K562 (cell line): ENCODE measurements at regions not wholly inside any gene's neighbourhood (a gene's known extent, or its start where the extent isn't known, plus 50 kb on each side); places are given as distances from the start of the nearest gene placed in this dataset.

Source experiments
- ATAC-seq: fragments of 200-7000 bp; cut with Tn5 transposase; 3 replicates; pipeline ENCODE4 v1.9.1; 2020; ENCODE audit warnings: moderate library complexity
- BruUV-seq: library from RNA; stranded (reverse); fragments of 400-500 nt; replicated peaks from 2 replicates; lab custom pipeline; 2021; lab: Mats Ljungman, UMichigan
- CTCF ChIA-PET: fragments of 300-600 bp; formaldehyde crosslinking; extraction: SDS; loops from one replicate; lab custom pipeline; 2021; ENCODE audit warnings: low intra/inter-chr PET ratio; lab: Yijun Ruan, JAX
- POLR2A ChIA-PET: fragments of 300-600, 350-650 bp; sonication (Branson Sonifier 250); formaldehyde crosslinking; extraction: SDS; loops from one replicate; lab custom pipeline; 2021; ENCODE audit warnings: antibody characterized with exemption, inconsistent platforms; lab: Yijun Ruan, JAX
- DNase-seq, 4 experiments: peaks; one replicate each; pipeline versions ENCODE4 v3.0.0 to v3.0.0-alpha.2; 2011 to 2018; ENCODE audit warnings: low spot score in 3 of 4, mixed read lengths in 3 of 4; ENCODE audit errors: extremely low read depth in 1 of 4
- FAIRE-seq: peaks from 2 replicates; lab custom pipeline; 2011; peaks lifted over from hg19 to GRCh38; lab: Jason Lieb, UNC
- H2AFZ ChIP-seq: 2 replicates; pipeline ENCODE4 v1.6.0; 2011; ENCODE audit warnings: low read depth, low read length, control low read depth, inconsistent platforms
- H3K27ac ChIP-seq: fragments of 200-600 bp; 3 replicates; pipeline ENCODE4 v1.8.0; 2011; ENCODE audit warnings: low read depth, mild to moderate bottlenecking, control low read depth, inconsistent platforms, low read length, moderate library complexity, mixed read lengths; ENCODE audit errors: extremely low read depth
- H3K27me3 ChIP-seq, 2 experiments: fragments of 300-600 bp in 1 of 2; 2 replicates in 1 of 2; 3 replicates in 1 of 2; pipeline versions ENCODE4 v1.6.0 to v1.8.0; 2011; ENCODE audit warnings: inconsistent platforms in 2 of 2, low read length in 2 of 2, mild to moderate bottlenecking in 1 of 2, mixed read lengths in 1 of 2, moderate library complexity in 1 of 2; ENCODE audit not compliant: control insufficient read depth in 2 of 2, insufficient read depth in 2 of 2
- H3K36me3 ChIP-seq: fragments of 300-600 bp; 3 replicates; pipeline ENCODE4 v1.8.0; 2011; ENCODE audit warnings: mild to moderate bottlenecking, low read length, inconsistent platforms; ENCODE audit not compliant: control insufficient read depth, insufficient read depth
- H3K4me1 ChIP-seq, 2 experiments: fragments of 200-600 bp in 1 of 2; replicated peaks in 1 of 2; 2 replicates in 1 of 2; 3 replicates in 1 of 2; pipeline versions ENCODE4 v1.5.1 to v1.8.0; 2011; ENCODE audit warnings: inconsistent platforms in 2 of 2, low read length in 2 of 2, mild to moderate bottlenecking in 1 of 2, mixed read lengths in 1 of 2, moderate library complexity in 1 of 2; ENCODE audit not compliant: control insufficient read depth in 2 of 2, insufficient read depth in 2 of 2
- H3K4me2 ChIP-seq: 2 replicates; pipeline ENCODE4 v1.6.1; 2011; ENCODE audit warnings: low read length, control low read depth, inconsistent platforms, mixed read lengths; ENCODE audit not compliant: insufficient read depth
- H3K4me3 ChIP-seq: fragments of 200-600 bp; sonication (generic), shearing (Covaris generic); 2 replicates; pipeline ENCODE4 v1.5.1; 2016; ENCODE audit warnings: control low read depth, inconsistent platforms
- H3K79me2 ChIP-seq: fragments of 200-600 bp; 3 replicates; pipeline ENCODE4 v1.8.0; 2011; ENCODE audit warnings: low read length, inconsistent platforms; ENCODE audit not compliant: control insufficient read depth, insufficient read depth
- H3K9ac ChIP-seq, 2 experiments: 2 replicates each; pipeline versions ENCODE4 v1.6.0 to v1.6.1; 2011; ENCODE audit warnings: low read depth in 2 of 2, low read length in 2 of 2, control low read depth in 1 of 2, inconsistent platforms in 1 of 2, mild to moderate bottlenecking in 1 of 2, mixed read lengths in 1 of 2; ENCODE audit not compliant: insufficient read depth in 1 of 2
- H3K9me1 ChIP-seq: one replicate; pipeline ENCODE4 v1.6.0; 2011; ENCODE audit warnings: inconsistent platforms, mild to moderate bottlenecking, low read length, moderate library complexity; ENCODE audit not compliant: control insufficient read depth, insufficient read depth
- H3K9me3 ChIP-seq: replicated peaks from 2 replicates; pipeline ENCODE4 v1.5.1; 2011; ENCODE audit warnings: low read depth, low read length, inconsistent platforms; ENCODE audit not compliant: control insufficient read depth, insufficient read depth
- H4K20me1 ChIP-seq: replicated peaks from 2 replicates; pipeline ENCODE4 v1.6.1; 2011; ENCODE audit warnings: low read length, inconsistent platforms, mixed read lengths; ENCODE audit not compliant: control insufficient read depth, insufficient read depth
- ATF1 ChIP-seq, 2 experiments: fragments of 450-650 bp in 1 of 2; IDR thresholded peaks; 2 replicates each; pipeline ENCODE4 v1.6.1; 2016; ENCODE audit warnings: missing compliant biosample characterization in 1 of 2, missing genetic modification characterization in 1 of 2
- BDP1 ChIP-seq: IDR thresholded peaks from 3 replicates; pipeline ENCODE4 v1.6.1; 2011; ENCODE audit not compliant: insufficient read length, insufficient read depth
- HDAC2 ChIP-seq: fragments of 450-650 bp; IDR thresholded peaks from 2 replicates; pipeline ENCODE4 v1.6.1; 2016; ENCODE audit warnings: mild to moderate bottlenecking
- HOMEZ ChIP-seq: fragments of 250-450 bp; sonication (Bioruptor Pico); IDR thresholded peaks from 2 replicates; pipeline ENCODE4 v1.4.0; 2020; ENCODE audit warnings: mild to moderate bottlenecking, moderate library complexity
- MTA1 ChIP-seq: fragments of 450-650 bp; IDR thresholded peaks from 2 replicates; pipeline ENCODE4 v1.6.1; 2017; ENCODE audit warnings: borderline replicate concordance
- POU5F1 ChIP-seq: fragments of 150-350 bp; IDR thresholded peaks from 2 replicates; pipeline ENCODE4 v1.6.1; 2014; ENCODE audit warnings: borderline replicate concordance, low read length, low read depth, mild to moderate bottlenecking; ENCODE audit not compliant: partially characterized antibody
- PRDM10 ChIP-seq: fragments of 450-650 bp; IDR thresholded peaks from 2 replicates; pipeline ENCODE4 v1.6.1; 2018; ENCODE audit not compliant: partially characterized antibody
- RAD21 ChIP-seq, 2 experiments: fragments of 250-450 bp in 1 of 2; fragments of 450-650 bp in 1 of 2; sonication (Bioruptor Pico) in 1 of 2; formaldehyde crosslinking in 1 of 2; IDR thresholded peaks in 1 of 2; conservative IDR thresholded peaks in 1 of 2; 2 replicates each; pipeline versions ENCODE4 v1.4.0 to v1.8.0; 2020 to 2022; ENCODE audit warnings: mild to moderate bottlenecking in 2 of 2, moderate library complexity in 1 of 2
- RAD51 ChIP-seq: fragments of 450-650 bp; IDR thresholded peaks from 2 replicates; pipeline ENCODE4 v1.7.1; 2016; ENCODE audit warnings: low read depth, mild to moderate bottlenecking, borderline replicate concordance
- STAT5B ChIP-seq: fragments of 250-450 bp; sonication (Bioruptor Pico); IDR thresholded peaks from 2 replicates; pipeline ENCODE4 v1.8.0; 2021; ENCODE audit warnings: mild to moderate bottlenecking, inconsistent platforms
- TAF1 ChIP-seq: IDR thresholded peaks from 2 replicates; pipeline ENCODE4 v1.6.1; 2011; ENCODE audit warnings: mild to moderate bottlenecking, low read length, moderate library complexity; ENCODE audit not compliant: insufficient read depth, control insufficient read depth, severe bottlenecking; ENCODE audit errors: extremely low read depth
- TCF3 ChIP-seq: sonication (generic); formaldehyde crosslinking; IDR thresholded peaks from 2 replicates; pipeline ENCODE4 v1.4.0; 2020; ENCODE audit warnings: mild to moderate bottlenecking, missing genetic modification reagents
- U2AF1 ChIP-seq: fragments of 200-400 bp; formaldehyde crosslinking; optimal IDR thresholded peaks from 2 replicates; pipeline ENCODE3; 2017; ENCODE audit warnings: mild to moderate bottlenecking, low read depth, low read length, moderate library complexity
- ZFP1 ChIP-seq: fragments of 450-650 bp; formaldehyde crosslinking; IDR thresholded peaks from 2 replicates; pipeline ENCODE4 v1.4.0; 2020; ENCODE audit warnings: mild to moderate bottlenecking, mixed read lengths
- ZFP36 ChIP-seq: fragments of 150-350 bp; IDR thresholded peaks from 2 replicates; pipeline ENCODE4 v1.6.1; 2018; ENCODE audit warnings: low read length, low read depth; ENCODE audit not compliant: partially characterized antibody
- ZNF280B ChIP-seq: fragments of 250-450 bp; sonication (Bioruptor Pico); IDR thresholded peaks from 2 replicates; pipeline ENCODE4 v1.5.1; 2021; ENCODE audit warnings: mild to moderate bottlenecking
- WGBS: fragments of 100-300 bp; shearing (Covaris generic); methylation state at CpG from one replicate; pipeline ENCODE4 v1.1.6; 2016; ENCODE audit warnings: low coverage, mixed read lengths; ENCODE audit not compliant: insufficient coverage; ENCODE audit errors: missing lambda C conversion rate; 5-methylcytosine and 5-hydroxymethylcytosine counted together
- in situ Hi-C: fragments of 300-500 bp; cut with MboI; formaldehyde crosslinking; loops from 4 replicates; pipeline ENCODE4 v1.15.0; 2018; ENCODE audit warnings: inconsistent platforms, mixed read lengths
- intact Hi-C: fragments of 100-400 bp; cut with micrococcal nuclease; formaldehyde crosslinking; loops from 2 replicates; pipeline ENCODE4 v1.14.2; 2022

GRCh38 chr7:8973601-8974000 lies 540.2 kb downstream of the NXPH1 start:
- intact Hi-C loops, result no loop called here
- FAIRE-seq (no peak), DNase-seq (no peak), ATAC-seq (no peak)
- H3K79me2 ChIP-seq, result no peaks in the 10 kb centered on the region
- no peak overlapping the region for H3K9ac ChIP-seq
- H3K4me3 ChIP-seq, result no peak overlapping the region
- H3K27me3 ChIP-seq, result no peaks in the 10 kb centered on the region
- ChIA-PET POLR2A (no interaction called here), CTCF (no interaction called here)
- H3K27ac ChIP-seq, result no peak overlapping the region
- no TSS peak for BruUV-seq
- WGBS, result 0% methylated on average over 3 of the region's 3 CpGs
- no peaks in the 10 kb centered on the region for H3K36me3 ChIP-seq
- H4K20me1 ChIP-seq, result no peaks in the 10 kb centered on the region
- no peaks in the 10 kb centered on the region for H3K9me3 ChIP-seq
- in situ Hi-C loops, result no loop called here
- no peaks in the 10 kb centered on the region for H3K9me1 ChIP-seq
- no peak overlapping the region for H3K4me2 ChIP-seq
- no peak overlapping the region for H2AFZ ChIP-seq
- no peaks in the 10 kb centered on the region for H3K4me1 ChIP-seq
- TF ChIP-seq POU5F1, result no peak
- TF ChIP-seq PRDM10, result no peak
- no peak for TF ChIP-seq MTA1
- no peak for TF ChIP-seq TAF1
- no peak for TF ChIP-seq U2AF1
- no peak for TF ChIP-seq TCF3
- no peak for TF ChIP-seq ZFP1 (CRISPR knock-in tag)
- TF ChIP-seq ATF1 (CRISPR knock-in tag; IDR thresholded peaks at IDR 0.05), result no peak
- TF ChIP-seq ATF1 (tag; IDR thresholded peaks at IDR 0.05), result no peak
- no peak for TF ChIP-seq HDAC2
- no peak for TF ChIP-seq BDP1
- no peak for TF ChIP-seq RAD51
- no peak for TF ChIP-seq HOMEZ (CRISPR knock-in tag)
- no peak for TF ChIP-seq STAT5B
- no peak for TF ChIP-seq ZNF280B
- TF ChIP-seq RAD21 (CRISPR knock-in tag; conservative IDR thresholded peaks at IDR 0.05 in 1 of 2, IDR thresholded peaks at IDR 0.05 in 1 of 2), result no peak
- TF ChIP-seq ZFP36, result no peak
